IMR-90 (cell line): ENCODE measurements at regions not wholly inside any gene's neighbourhood (a gene's known extent, or its start where the extent isn't known, plus 50 kb on each side); places are given as distances from the start of the nearest gene placed in this dataset.

Source experiments
- ATAC-seq: fragments of 200-7000 bp; cut with Tn5 transposase; 2 replicates; pipeline ENCODE4 v1.9.1; 2020; ENCODE audit warnings: low read depth, mild to moderate bottlenecking, moderate library complexity
- BruUV-seq: library from RNA; stranded (reverse); fragments of 400-500 nt; replicated peaks from 2 replicates; lab custom pipeline; 2021; lab: Mats Ljungman, UMichigan
- CTCF ChIA-PET: fragments of 300-600 bp; formaldehyde crosslinking; extraction: SDS; loops from one replicate; lab custom pipeline; 2021; ENCODE audit warnings: antibody characterized with exemption; lab: Yijun Ruan, JAX
- POLR2A ChIA-PET: fragments of 300-600 bp; sonication (Branson Sonifier 250); formaldehyde crosslinking; loops from one replicate; lab custom pipeline; 2022; ENCODE audit warnings: antibody characterized with exemption; ENCODE audit not compliant: unreplicated experiment; lab: Charles Lee
- DNase-seq: peaks from one replicate; pipeline ENCODE4 v3.0.0; 2013
- H2AFZ ChIP-seq: replicated peaks from 2 replicates; pipeline ENCODE3; 2013; ENCODE audit warnings: low read length, mild to moderate bottlenecking; ENCODE audit not compliant: poor library complexity
- H2AK5ac ChIP-seq: 2 replicates; pipeline ENCODE4 v1.6.1; 2013; ENCODE audit warnings: low read depth, low read length, inconsistent platforms
- H2AK9ac ChIP-seq: replicated peaks from 2 replicates; pipeline ENCODE3; 2013; ENCODE audit warnings: mild to moderate bottlenecking, low read depth, low read length, moderate library complexity; ENCODE audit not compliant: poor library complexity
- H2BK120ac ChIP-seq: 2 replicates; pipeline ENCODE4 v1.6.1; 2013; ENCODE audit warnings: low read depth, low read length, inconsistent platforms
- H2BK15ac ChIP-seq: 3 replicates; pipeline ENCODE4 v1.6.1; 2013; ENCODE audit warnings: low read depth, low read length, inconsistent platforms
- H2BK20ac ChIP-seq: 2 replicates; pipeline ENCODE4 v1.6.1; 2013; ENCODE audit warnings: low read depth, mild to moderate bottlenecking, inconsistent platforms, low read length, moderate library complexity
- H2BK5ac ChIP-seq: 2 replicates; pipeline ENCODE4 v1.6.1; 2013; ENCODE audit warnings: mild to moderate bottlenecking, low read depth, low read length, inconsistent platforms; ENCODE audit not compliant: poor library complexity, severe bottlenecking
- H3K14ac ChIP-seq: replicated peaks from 2 replicates; pipeline ENCODE4 v1.6.1; 2013; ENCODE audit warnings: low read depth, low read length, inconsistent platforms
- H3K18ac ChIP-seq: 2 replicates; pipeline ENCODE4 v1.6.1; 2013; ENCODE audit warnings: low read depth, low read length, control low read depth
- H3K23ac ChIP-seq: 2 replicates; pipeline ENCODE4 v1.6.1; 2013; ENCODE audit warnings: low read depth, low read length, inconsistent platforms
- H3K27ac ChIP-seq: 2 replicates; pipeline ENCODE4 v1.5.1; 2013; ENCODE audit warnings: mild to moderate bottlenecking, control low read depth, low read length; ENCODE audit not compliant: insufficient read depth
- H3K27me3 ChIP-seq: 2 replicates; pipeline ENCODE4 v1.6.1; 2013; ENCODE audit warnings: low read length; ENCODE audit not compliant: control insufficient read depth, insufficient read depth
- H3K36me3 ChIP-seq: 2 replicates; pipeline ENCODE4 v1.6.1; 2013; ENCODE audit warnings: low read length, mixed read lengths; ENCODE audit not compliant: control insufficient read depth, insufficient read depth
- H3K4ac ChIP-seq: 2 replicates; pipeline ENCODE4 v1.6.1; 2013; ENCODE audit warnings: low read depth, low read length, inconsistent platforms
- H3K4me1 ChIP-seq: 2 replicates; pipeline ENCODE4 v1.6.1; 2013; ENCODE audit warnings: low read length, mixed read lengths; ENCODE audit not compliant: control insufficient read depth, insufficient read depth
- H3K4me2 ChIP-seq: 2 replicates; pipeline ENCODE4 v1.6.1; 2013; ENCODE audit warnings: low read depth, mild to moderate bottlenecking, control low read depth, low read length, moderate library complexity
- H3K4me3 ChIP-seq: 2 replicates; pipeline ENCODE4 v1.5.1; 2013; ENCODE audit warnings: low read depth, mild to moderate bottlenecking, control low read depth, low read length, moderate library complexity; ENCODE audit not compliant: insufficient read depth
- H3K56ac ChIP-seq: 2 replicates; pipeline ENCODE4 v1.6.1; 2013; ENCODE audit warnings: low read length, inconsistent platforms; ENCODE audit not compliant: insufficient read depth; ENCODE audit errors: extremely low read depth
- H3K79me1 ChIP-seq, 2 experiments: 2 replicates each; pipeline ENCODE4 v1.6.1; 2013; ENCODE audit warnings: low read length in 2 of 2, inconsistent platforms in 1 of 2, low read depth in 1 of 2
- H3K9ac ChIP-seq: 2 replicates; pipeline ENCODE4 v1.6.1; 2013; ENCODE audit warnings: low read depth, low read length, control low read depth
- H3K9me1 ChIP-seq: 2 replicates; pipeline ENCODE4 v1.6.1; 2013; ENCODE audit warnings: low read length, inconsistent platforms; ENCODE audit not compliant: insufficient read depth
- H3K9me3 ChIP-seq: 2 replicates; pipeline ENCODE4 v1.6.1; 2013; ENCODE audit warnings: low read length; ENCODE audit not compliant: control insufficient read depth, insufficient read depth
- H4K20me1 ChIP-seq: 2 replicates; pipeline ENCODE4 v1.6.1; 2013; ENCODE audit warnings: low read length, inconsistent platforms; ENCODE audit not compliant: insufficient read depth
- H4K5ac ChIP-seq: 2 replicates; pipeline ENCODE4 v1.6.1; 2013; ENCODE audit warnings: mild to moderate bottlenecking, low read depth, low read length, control low read depth
- H4K8ac ChIP-seq, 2 experiments: 2 replicates each; pipeline ENCODE4 v1.6.1; 2013; ENCODE audit warnings: low read depth in 2 of 2, low read length in 2 of 2, control low read depth in 1 of 2, inconsistent platforms in 1 of 2
- H4K91ac ChIP-seq: 2 replicates; pipeline ENCODE4 v1.6.1; 2013; ENCODE audit warnings: low read depth, low read length, inconsistent platforms; ENCODE audit not compliant: insufficient read depth
- FOS ChIP-seq: fragments of 150-350 bp; IDR thresholded peaks from 2 replicates; pipeline ENCODE4 v1.6.1; 2016; ENCODE audit warnings: low read depth, low read length
- WGBS, 2 experiments: methylation state at CpG; one replicate each; pipeline versions ENCODE4 v1.1.5 to v1.1.7; 2013; ENCODE audit warnings: missing lambda C conversion rate in 2 of 2; ENCODE audit not compliant: insufficient read length in 1 of 2; ENCODE audit errors: extremely low coverage in 2 of 2; 5-methylcytosine and 5-hydroxymethylcytosine counted together
- dilution Hi-C: fragments of 300-500 bp; cut with HindIII; formaldehyde crosslinking; loops from one replicate; pipeline ENCODE4 v1.14.3; 2018; ENCODE audit warnings: low sequenced_read_pairs; ENCODE audit not compliant: unreplicated experiment
- in situ Hi-C: fragments of 300-500 bp; cut with MboI; formaldehyde crosslinking; loops from 3 replicates; pipeline ENCODE4 v1.14.3; 2019; ENCODE audit warnings: low sequenced_read_pairs, inconsistent platforms, mixed read lengths
- intact Hi-C: fragments of 100-400 bp; cut with micrococcal nuclease; formaldehyde crosslinking; loops from 2 replicates; pipeline ENCODE4 v1.10.0; 2022
- TF ChIP-seq, protein P1 (sequence below): conservative IDR thresholded peaks from 2 replicates; pipeline ENCODE4 v1.5.1; 2012; ENCODE audit warnings: mild to moderate bottlenecking, low read depth, low read length, improper control_type of control experiment

DNA sequence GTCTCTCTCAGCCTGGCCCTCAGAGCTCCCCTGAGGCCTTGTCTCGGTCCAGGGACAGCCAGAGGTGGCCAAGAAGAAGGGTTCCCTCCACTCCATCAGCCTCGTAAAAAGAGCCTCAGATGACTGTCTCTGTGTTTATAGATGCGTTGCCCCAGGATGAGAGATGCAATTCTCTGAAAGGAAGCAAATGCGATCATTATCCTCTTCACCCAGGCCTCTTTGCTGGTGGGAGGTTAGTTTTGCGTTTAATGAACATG, 90.4 kb downstream of the YTHDF1 start:
- CTCF ChIA-PET: no interaction called here
- H2BK5ac ChIP-seq: no peak overlapping the region
- intact Hi-C loops: no loop called here

More for the DNA sequence above, 90.4 kb downstream of the YTHDF1 start:
- no peak overlapping the region for H2BK20ac ChIP-seq
- H3K14ac ChIP-seq: no peak overlapping the region
- no peak overlapping the region for H3K4ac ChIP-seq
- no peak overlapping the region for H2AFZ ChIP-seq
- H2AK9ac ChIP-seq: no peak overlapping the region
- no peak overlapping the region for H2BK15ac ChIP-seq
- H3K23ac ChIP-seq: no peak overlapping the region
- no peak overlapping the region for H4K5ac ChIP-seq
- no peak overlapping the region for H3K9ac ChIP-seq
- dilution Hi-C loops (no loop called here), in situ Hi-C loops (no loop called here)
- H3K56ac ChIP-seq: no peak overlapping the region
- TF ChIP-seq, protein P1, sequence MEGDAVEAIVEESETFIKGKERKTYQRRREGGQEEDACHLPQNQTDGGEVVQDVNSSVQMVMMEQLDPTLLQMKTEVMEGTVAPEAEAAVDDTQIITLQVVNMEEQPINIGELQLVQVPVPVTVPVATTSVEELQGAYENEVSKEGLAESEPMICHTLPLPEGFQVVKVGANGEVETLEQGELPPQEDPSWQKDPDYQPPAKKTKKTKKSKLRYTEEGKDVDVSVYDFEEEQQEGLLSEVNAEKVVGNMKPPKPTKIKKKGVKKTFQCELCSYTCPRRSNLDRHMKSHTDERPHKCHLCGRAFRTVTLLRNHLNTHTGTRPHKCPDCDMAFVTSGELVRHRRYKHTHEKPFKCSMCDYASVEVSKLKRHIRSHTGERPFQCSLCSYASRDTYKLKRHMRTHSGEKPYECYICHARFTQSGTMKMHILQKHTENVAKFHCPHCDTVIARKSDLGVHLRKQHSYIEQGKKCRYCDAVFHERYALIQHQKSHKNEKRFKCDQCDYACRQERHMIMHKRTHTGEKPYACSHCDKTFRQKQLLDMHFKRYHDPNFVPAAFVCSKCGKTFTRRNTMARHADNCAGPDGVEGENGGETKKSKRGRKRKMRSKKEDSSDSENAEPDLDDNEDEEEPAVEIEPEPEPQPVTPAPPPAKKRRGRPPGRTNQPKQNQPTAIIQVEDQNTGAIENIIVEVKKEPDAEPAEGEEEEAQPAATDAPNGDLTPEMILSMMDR: no peak
- TF ChIP-seq FOS: no peak
- WGBS, 2 experiments: no CpG with 5 or more reads among the region's 5 CpGs
- H3K27me3 ChIP-seq: peaks cover 36% of the 10 kb centered on the region
- POLR2A ChIA-PET: no interaction called here
- H3K9me3 ChIP-seq: peaks cover 3% of the 10 kb centered on the region; the same call in 1 of the 2 replicates
- H3K4me2 ChIP-seq: no peak overlapping the region
- DNase-seq (no peak), ATAC-seq (no peak)
- no peaks in the 10 kb centered on the region for H3K9me1 ChIP-seq
- H3K18ac ChIP-seq: no peak overlapping the region
- H3K4me1 ChIP-seq: no peaks in the 10 kb centered on the region
- H3K4me3 ChIP-seq: no peak overlapping the region
- no peak overlapping the region for H4K91ac ChIP-seq
- no peaks in the 10 kb centered on the region for H4K20me1 ChIP-seq
- H3K27ac ChIP-seq: no peak overlapping the region
- H2BK120ac ChIP-seq: no peak overlapping the region
- H3K79me1 ChIP-seq: no peaks in the 10 kb centered on the region
- BruUV-seq: no TSS peak
- no peak overlapping the region for H4K8ac ChIP-seq
- no peaks in the 10 kb centered on the region for H3K36me3 ChIP-seq
- no peak overlapping the region for H2AK5ac ChIP-seq
